ENCODE measurements at regions not wholly inside any gene's neighbourhood (a gene's known extent, or its start where the extent isn't known, plus 50 kb on each side); places are given as distances from the start of the nearest gene placed in this dataset.

DNA sequence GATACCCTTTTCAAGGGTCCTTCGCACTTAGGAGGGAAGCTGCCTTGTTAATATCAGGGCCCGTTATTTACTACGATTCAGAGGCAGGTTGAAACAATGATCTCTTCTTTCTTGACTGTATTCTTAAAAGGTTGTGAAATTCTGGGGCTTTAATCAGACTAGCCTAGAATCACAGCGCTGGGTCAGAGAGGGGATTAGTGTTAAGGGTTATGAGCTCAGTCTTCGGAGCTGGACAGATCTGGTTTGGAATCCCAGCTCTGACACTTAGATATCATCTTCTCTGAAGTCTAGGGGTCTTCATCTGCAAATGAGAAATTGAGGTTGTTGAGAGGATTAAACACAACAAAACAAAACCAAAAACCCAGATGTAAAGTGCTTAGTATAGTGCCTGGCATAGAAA, 77.4 kb downstream of the CD83 start:
- H2AFZ ChIP-seq (ENCODE audit: low read length), result no peak overlapping the region
- TF ChIP-seq, protein P1, sequence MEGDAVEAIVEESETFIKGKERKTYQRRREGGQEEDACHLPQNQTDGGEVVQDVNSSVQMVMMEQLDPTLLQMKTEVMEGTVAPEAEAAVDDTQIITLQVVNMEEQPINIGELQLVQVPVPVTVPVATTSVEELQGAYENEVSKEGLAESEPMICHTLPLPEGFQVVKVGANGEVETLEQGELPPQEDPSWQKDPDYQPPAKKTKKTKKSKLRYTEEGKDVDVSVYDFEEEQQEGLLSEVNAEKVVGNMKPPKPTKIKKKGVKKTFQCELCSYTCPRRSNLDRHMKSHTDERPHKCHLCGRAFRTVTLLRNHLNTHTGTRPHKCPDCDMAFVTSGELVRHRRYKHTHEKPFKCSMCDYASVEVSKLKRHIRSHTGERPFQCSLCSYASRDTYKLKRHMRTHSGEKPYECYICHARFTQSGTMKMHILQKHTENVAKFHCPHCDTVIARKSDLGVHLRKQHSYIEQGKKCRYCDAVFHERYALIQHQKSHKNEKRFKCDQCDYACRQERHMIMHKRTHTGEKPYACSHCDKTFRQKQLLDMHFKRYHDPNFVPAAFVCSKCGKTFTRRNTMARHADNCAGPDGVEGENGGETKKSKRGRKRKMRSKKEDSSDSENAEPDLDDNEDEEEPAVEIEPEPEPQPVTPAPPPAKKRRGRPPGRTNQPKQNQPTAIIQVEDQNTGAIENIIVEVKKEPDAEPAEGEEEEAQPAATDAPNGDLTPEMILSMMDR (IDR thresholded peaks at IDR 0.05; ENCODE audit: extremely low read depth, low read depth, low read length), result no peak
- H3K27ac ChIP-seq (ENCODE audit: low read depth, low read length), result no peak overlapping the region
- DNase-seq (ENCODE audit: insufficient read length, low spot score, missing footprints), result no peak
- no peaks in the 10 kb centered on the region for H3K79me2 ChIP-seq (ENCODE audit: insufficient read depth, low read length)
- H3K4me3 ChIP-seq (ENCODE audit: insufficient read depth, low read length), result no peak overlapping the region
- peaks cover 27% of the 10 kb centered on the region for H3K27me3 ChIP-seq (ENCODE audit: insufficient read depth, low read length)
- no peaks in the 10 kb centered on the region for H4K20me1 ChIP-seq (ENCODE audit: insufficient read depth, low read length)
- H3K9me3 ChIP-seq (ENCODE audit: low read depth, low read length), result no peaks in the 10 kb centered on the region
- no peak overlapping the region for H3K4me2 ChIP-seq (ENCODE audit: insufficient read depth, low read length)
- no peaks in the 10 kb centered on the region for H3K4me1 ChIP-seq (ENCODE audit: insufficient read depth, low read length)
- no peaks in the 10 kb centered on the region for H3K36me3 ChIP-seq (ENCODE audit: insufficient read depth, low read length)

DNA sequence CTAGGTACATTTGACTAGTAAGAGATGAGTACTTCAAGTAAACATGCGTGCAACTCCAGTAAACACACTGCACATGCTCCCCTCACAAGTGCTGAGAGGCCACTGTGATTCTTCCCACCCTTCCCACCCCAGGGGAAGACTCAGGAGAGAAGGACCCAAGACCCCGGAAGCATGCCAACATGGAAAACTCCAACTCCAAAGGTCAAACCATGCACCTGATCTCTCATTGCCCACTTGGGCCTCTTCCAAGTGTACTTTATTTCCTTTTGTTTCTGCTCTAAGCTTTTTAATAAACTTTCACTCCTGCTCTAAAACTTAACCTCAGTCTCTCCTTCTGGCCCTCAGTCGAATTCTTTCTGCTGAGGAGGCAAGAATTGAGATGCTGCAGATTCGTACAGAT, 78.5 kb downstream of the CD83 start:
- Histone ChIP-seq H3K27ac (ENCODE audit: low read depth, low read length) (no peak overlapping the region), H3K36me3 (ENCODE audit: insufficient read depth, low read length) (no peaks in the 10 kb centered on the region), H3K27me3 (ENCODE audit: insufficient read depth, low read length) (peaks cover 18% of the 10 kb centered on the region), H4K20me1 (ENCODE audit: insufficient read depth, low read length) (no peaks in the 10 kb centered on the region), H3K9me3 (ENCODE audit: low read depth, low read length) (no peaks in the 10 kb centered on the region), H2AFZ (ENCODE audit: low read length) (no peak overlapping the region), H3K4me2 (ENCODE audit: insufficient read depth, low read length) (no peak overlapping the region), H3K79me2 (ENCODE audit: insufficient read depth, low read length) (no peaks in the 10 kb centered on the region), H3K4me1 (ENCODE audit: insufficient read depth, low read length) (no peaks in the 10 kb centered on the region), H3K4me3 (ENCODE audit: insufficient read depth, low read length) (no peak overlapping the region)
- DNase-seq (ENCODE audit: insufficient read length, low spot score, missing footprints), result no peak
- TF ChIP-seq, protein P1 (IDR thresholded peaks at IDR 0.05; ENCODE audit: extremely low read depth, low read depth, low read length), result no peak

DNA sequence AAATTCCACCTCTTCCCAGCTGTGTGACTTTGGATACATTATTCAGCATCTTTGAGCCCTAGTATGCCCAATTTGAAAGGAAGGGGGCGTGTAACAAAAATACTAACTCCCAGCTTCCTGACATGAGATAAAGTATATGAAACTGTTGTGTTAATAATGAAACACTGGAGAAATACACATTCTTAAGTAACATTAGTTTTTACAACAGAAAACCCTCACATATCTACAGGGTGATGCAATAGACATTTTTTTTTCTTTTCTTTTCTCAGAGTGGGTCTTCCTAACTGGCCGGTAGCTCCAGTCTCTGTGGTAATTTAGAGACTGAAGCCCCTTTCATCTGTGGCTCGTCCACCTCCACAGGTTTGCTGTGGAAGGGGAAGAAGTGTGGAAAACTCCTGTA, 79.5 kb downstream of the CD83 start:
- Histone ChIP-seq H3K4me3 (ENCODE audit: insufficient read depth, low read length) (no peak overlapping the region), H3K27ac (ENCODE audit: low read depth, low read length) (no peak overlapping the region), H3K9me3 (ENCODE audit: low read depth, low read length) (no peaks in the 10 kb centered on the region), H3K36me3 (ENCODE audit: insufficient read depth, low read length) (no peaks in the 10 kb centered on the region), H2AFZ (ENCODE audit: low read length) (no peak overlapping the region), H3K79me2 (ENCODE audit: insufficient read depth, low read length) (no peaks in the 10 kb centered on the region), H3K4me1 (ENCODE audit: insufficient read depth, low read length) (no peaks in the 10 kb centered on the region), H3K27me3 (ENCODE audit: insufficient read depth, low read length) (peaks cover 13% of the 10 kb centered on the region), H4K20me1 (ENCODE audit: insufficient read depth, low read length) (no peaks in the 10 kb centered on the region), H3K4me2 (ENCODE audit: insufficient read depth, low read length) (no peak overlapping the region)
- no peak for DNase-seq (ENCODE audit: insufficient read length, low spot score, missing footprints)
- TF ChIP-seq, protein P1 (IDR thresholded peaks at IDR 0.05; ENCODE audit: extremely low read depth, low read depth, low read length), result no peak

DNA sequence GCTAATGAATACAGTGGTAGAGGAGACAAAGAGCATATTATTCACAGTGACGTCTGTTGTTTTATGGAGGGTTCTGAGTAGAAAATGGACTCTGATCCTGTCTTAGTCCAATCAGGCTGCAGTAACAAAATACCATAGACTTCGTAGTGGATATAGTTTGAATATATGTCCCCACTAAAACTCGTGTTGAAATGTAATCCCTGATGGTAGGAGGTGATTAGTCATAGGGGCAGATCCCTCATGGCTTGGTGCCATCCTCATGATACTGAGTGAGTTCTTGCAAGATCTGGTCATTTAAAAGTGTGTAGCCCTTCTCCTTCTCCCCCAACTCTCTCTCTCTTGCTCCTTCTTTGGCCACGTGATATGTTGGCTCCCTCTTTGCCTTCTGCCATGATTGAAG, 82.5 kb downstream of the CD83 start:
- Histone ChIP-seq H3K36me3 (ENCODE audit: insufficient read depth, low read length) (no peaks in the 10 kb centered on the region), H3K79me2 (ENCODE audit: insufficient read depth, low read length) (no peaks in the 10 kb centered on the region)

More for the DNA sequence above, 82.5 kb downstream of the CD83 start:
- DNase-seq (ENCODE audit: insufficient read length, low spot score, missing footprints), result no peak
- Histone ChIP-seq H3K9me3 (ENCODE audit: low read depth, low read length) (no peaks in the 10 kb centered on the region), H4K20me1 (ENCODE audit: insufficient read depth, low read length) (no peaks in the 10 kb centered on the region), H3K4me1 (ENCODE audit: insufficient read depth, low read length) (no peaks in the 10 kb centered on the region), H2AFZ (ENCODE audit: low read length) (no peak overlapping the region), H3K27me3 (ENCODE audit: insufficient read depth, low read length) (peaks cover under 1% of the 10 kb centered on the region), H3K4me2 (ENCODE audit: insufficient read depth, low read length) (no peak overlapping the region), H3K4me3 (ENCODE audit: insufficient read depth, low read length) (no peak overlapping the region), H3K27ac (ENCODE audit: low read depth, low read length) (no peak overlapping the region)
- TF ChIP-seq, protein P1 (IDR thresholded peaks at IDR 0.05; ENCODE audit: extremely low read depth, low read depth, low read length), result no peak
